ENCODE measurements at regions not wholly inside any gene's neighbourhood (a gene's known extent, or its start where the extent isn't known, plus 50 kb on each side); places are given as distances from the start of the nearest gene placed in this dataset.
A peak's percentile ranks its signal among the peaks of the same experiment; 100 is the strongest.

- DNase-seq = peak in 1 of 2 donors; percentile 25
- intact Hi-C loops (cut with DNase I; ENCODE audit: low total_unique reads) = no loop called here
- H3K9me3 ChIP-seq = no peaks in the 10 kb centered on the region
- H3K36me3 ChIP-seq = no peaks in the 10 kb centered on the region
- no peak overlapping the region for H3K27ac ChIP-seq
- H3K4me1 ChIP-seq = peaks cover 0 to 16% (median 13%) of the 10 kb centered on the region in 4 donors
- no peaks in the 10 kb centered on the region for H3K27me3 ChIP-seq
- no peak for TF ChIP-seq CTCF (IDR thresholded peaks at IDR 0.05)
- no peak overlapping the region for H3K4me3 ChIP-seq
Measured at GRCh38 chr21:34266351-34266750, 97.5 kb upstream of the KCNE2 start.

GRCh38 chr21:34268493-34268892 is 95.3 kb upstream of the KCNE2 start:
- Histone ChIP-seq H3K27me3 (no peaks in the 10 kb centered on the region), H3K4me3 (no peak overlapping the region), H3K4me1 (peaks cover 0 to under 1% (median 0%) of the 10 kb centered on the region in 4 donors), H3K27ac (no peak overlapping the region), H3K36me3 (no peaks in the 10 kb centered on the region), H3K9me3 (no peaks in the 10 kb centered on the region)
- TF ChIP-seq CTCF (IDR thresholded peaks at IDR 0.05) = no peak
- no peak for DNase-seq
- intact Hi-C loops (cut with DNase I; ENCODE audit: low total_unique reads) = no loop called here

DNA sequence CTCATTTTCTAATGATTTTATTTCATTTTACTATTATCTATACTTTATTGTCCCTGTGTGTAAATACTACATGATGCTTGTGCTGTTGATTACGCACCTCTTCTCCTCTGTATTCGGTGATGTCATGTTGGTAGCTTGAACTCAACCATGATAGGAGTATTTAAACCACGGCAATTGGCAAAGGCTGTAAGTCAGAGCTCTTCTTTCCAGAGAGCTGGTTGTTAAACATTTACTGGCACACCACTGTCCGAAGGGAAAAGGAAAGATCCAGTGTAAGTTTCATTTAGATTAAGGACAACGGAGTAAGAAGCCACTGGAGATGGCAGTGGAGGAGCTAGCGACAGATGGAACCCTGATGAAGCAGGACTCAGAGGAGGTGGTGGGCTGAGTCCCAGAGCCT is 93.4 kb upstream of the KCNE2 start:
- DNase-seq = no peak
- Histone ChIP-seq H3K36me3 (no peaks in the 10 kb centered on the region), H3K4me3 (no peak overlapping the region), H3K4me1 (peaks cover 0 to 6% (median 0%) of the 10 kb centered on the region in 4 donors), H3K9me3 (no peaks in the 10 kb centered on the region), H3K27me3 (no peaks in the 10 kb centered on the region), H3K27ac (no peak overlapping the region)
- no peak for TF ChIP-seq CTCF (IDR thresholded peaks at IDR 0.05)
- intact Hi-C loops (cut with DNase I; ENCODE audit: low total_unique reads) = no loop called here

- no peak for TF ChIP-seq CTCF (IDR thresholded peaks at IDR 0.05)
- DNase-seq = no peak
- Histone ChIP-seq H3K36me3 (no peaks in the 10 kb centered on the region), H3K4me1 (peaks cover 0 to 6% (median 0%) of the 10 kb centered on the region in 4 donors), H3K9me3 (no peaks in the 10 kb centered on the region), H3K27me3 (no peaks in the 10 kb centered on the region), H3K27ac (no peak overlapping the region), H3K4me3 (no peak overlapping the region)
- intact Hi-C loops (cut with DNase I; ENCODE audit: low total_unique reads) = no loop called here
Measured at GRCh38 chr21:34271189-34271851, 92.5 kb upstream of the KCNE2 start.

- no peak for DNase-seq
- intact Hi-C loops (cut with DNase I; ENCODE audit: low total_unique reads) = no loop called here
- H3K27me3 ChIP-seq = no peaks in the 10 kb centered on the region
- no peak overlapping the region for H3K4me3 ChIP-seq
- H3K9me3 ChIP-seq = no peaks in the 10 kb centered on the region
- TF ChIP-seq CTCF (IDR thresholded peaks at IDR 0.05) = no peak
- H3K36me3 ChIP-seq = no peaks in the 10 kb centered on the region
- no peak overlapping the region for H3K27ac ChIP-seq
- H3K4me1 ChIP-seq = peaks cover 0 to 6% (median 0%) of the 10 kb centered on the region in 4 donors
Measured at GRCh38 chr21:34272321-34272720, 91.5 kb upstream of the KCNE2 start.

Measured in tibial artery (tissue), 4 donors.